MM.1S (cell line): ENCODE measurements at regions not wholly inside any gene's neighbourhood (a gene's known extent, or its start where the extent isn't known, plus 50 kb on each side); places are given as distances from the start of the nearest gene placed in this dataset.

Experiments
- DNase-seq: peaks from one replicate; pipeline ENCODE4 v3.0.0-alpha.2; 2015
- H2AFZ ChIP-seq: fragments of 300-600 bp; sonication (generic); 2 replicates; pipeline ENCODE4 v1.6.0; 2016; ENCODE audit warnings: antibody characterized with exemption, low read length
- H3F3A ChIP-seq: fragments of 300-600 bp; sonication (generic); 2 replicates; pipeline ENCODE4 v1.6.1; 2016; ENCODE audit warnings: mild to moderate bottlenecking, antibody characterized with exemption, low read length, moderate library complexity, mixed read lengths; ENCODE audit not compliant: insufficient read depth
- H3K27ac ChIP-seq: fragments of 300-600 bp; sonication (generic); 2 replicates; pipeline ENCODE4 v1.5.1; 2016; ENCODE audit warnings: mild to moderate bottlenecking, low read length
- H3K27me3 ChIP-seq: fragments of 300-600 bp; sonication (generic); replicated peaks from 2 replicates; pipeline ENCODE4 v1.6.0; 2016; ENCODE audit warnings: low read length; ENCODE audit not compliant: insufficient read depth
- H3K36me3 ChIP-seq: fragments of 300-600 bp; sonication (generic); replicated peaks from 2 replicates; pipeline ENCODE4 v1.6.1; 2016; ENCODE audit warnings: mild to moderate bottlenecking, low read length, mixed read lengths; ENCODE audit not compliant: insufficient read depth
- H3K4me1 ChIP-seq: fragments of 300-600 bp; sonication (generic); 2 replicates; pipeline ENCODE4 v1.6.1; 2016; ENCODE audit warnings: low read length, mixed read lengths
- H3K4me2 ChIP-seq: fragments of 300-600 bp; sonication (generic); 2 replicates; pipeline ENCODE4 v1.6.0; 2016; ENCODE audit warnings: low read depth, low read length
- H3K4me3 ChIP-seq: fragments of 300-600 bp; sonication (generic); 2 replicates; pipeline ENCODE4 v1.5.1; 2016; ENCODE audit warnings: low read length, mixed read lengths
- H3K79me2 ChIP-seq: fragments of 300-600 bp; sonication (generic); 2 replicates; pipeline ENCODE4 v1.6.1; 2016; ENCODE audit warnings: mixed run types, low read length, mixed read lengths
- H3K9ac ChIP-seq: fragments of 300-600 bp; sonication (generic); 2 replicates; pipeline ENCODE4 v1.6.1; 2016; ENCODE audit warnings: low read length, mixed read lengths
- H3K9me2 ChIP-seq: fragments of 300-600 bp; sonication (generic); replicated peaks from 2 replicates; pipeline ENCODE4 v1.6.1; 2016; ENCODE audit warnings: mild to moderate bottlenecking, low read length, mixed read lengths; ENCODE audit not compliant: insufficient read depth
- H3K9me3 ChIP-seq: fragments of 300-600 bp; sonication (generic); replicated peaks from 2 replicates; pipeline ENCODE4 v1.6.1; 2016; ENCODE audit warnings: mild to moderate bottlenecking, low read length, mixed read lengths; ENCODE audit not compliant: insufficient read depth
- H4K20me1 ChIP-seq: fragments of 300-600 bp; sonication (generic); 2 replicates; pipeline ENCODE4 v1.6.1; 2016; ENCODE audit warnings: mild to moderate bottlenecking, low read length, moderate library complexity, mixed read lengths; ENCODE audit not compliant: insufficient read depth
- EZH2 ChIP-seq: fragments of 300-600 bp; sonication (generic); optimal IDR thresholded peaks from 2 replicates; pipeline ENCODE3; 2017; ENCODE audit warnings: low read depth, mild to moderate bottlenecking, antibody characterized with exemption, low read length, mixed read lengths
- EZH2phosphoT487 ChIP-seq: fragments of 300-600 bp; sonication (generic); IDR thresholded peaks from 2 replicates; pipeline ENCODE4 v1.6.1; 2018; ENCODE audit warnings: antibody characterized with exemption, low read length
- TF ChIP-seq, protein P1 (sequence below): fragments of 300-600 bp; sonication (generic); IDR thresholded peaks from 2 replicates; pipeline ENCODE4 v1.5.1; 2016; ENCODE audit warnings: antibody characterized with exemption, low read length, mixed read lengths

- no peaks in the 10 kb centered on the region for H4K20me1 ChIP-seq
- H3F3A ChIP-seq: no peaks in the 10 kb centered on the region
- no peaks in the 10 kb centered on the region for H3K9me3 ChIP-seq
- no peaks in the 10 kb centered on the region for H3K4me1 ChIP-seq
- no peak overlapping the region for H3K4me2 ChIP-seq
- no peaks in the 10 kb centered on the region for H3K27me3 ChIP-seq
- no peak for TF ChIP-seq EZH2phosphoT487
- TF ChIP-seq EZH2: no peak
- TF ChIP-seq, protein P1, sequence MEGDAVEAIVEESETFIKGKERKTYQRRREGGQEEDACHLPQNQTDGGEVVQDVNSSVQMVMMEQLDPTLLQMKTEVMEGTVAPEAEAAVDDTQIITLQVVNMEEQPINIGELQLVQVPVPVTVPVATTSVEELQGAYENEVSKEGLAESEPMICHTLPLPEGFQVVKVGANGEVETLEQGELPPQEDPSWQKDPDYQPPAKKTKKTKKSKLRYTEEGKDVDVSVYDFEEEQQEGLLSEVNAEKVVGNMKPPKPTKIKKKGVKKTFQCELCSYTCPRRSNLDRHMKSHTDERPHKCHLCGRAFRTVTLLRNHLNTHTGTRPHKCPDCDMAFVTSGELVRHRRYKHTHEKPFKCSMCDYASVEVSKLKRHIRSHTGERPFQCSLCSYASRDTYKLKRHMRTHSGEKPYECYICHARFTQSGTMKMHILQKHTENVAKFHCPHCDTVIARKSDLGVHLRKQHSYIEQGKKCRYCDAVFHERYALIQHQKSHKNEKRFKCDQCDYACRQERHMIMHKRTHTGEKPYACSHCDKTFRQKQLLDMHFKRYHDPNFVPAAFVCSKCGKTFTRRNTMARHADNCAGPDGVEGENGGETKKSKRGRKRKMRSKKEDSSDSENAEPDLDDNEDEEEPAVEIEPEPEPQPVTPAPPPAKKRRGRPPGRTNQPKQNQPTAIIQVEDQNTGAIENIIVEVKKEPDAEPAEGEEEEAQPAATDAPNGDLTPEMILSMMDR: no peak
- H3K27ac ChIP-seq: no peak overlapping the region
- no peaks in the 10 kb centered on the region for H3K79me2 ChIP-seq
- no peak overlapping the region for H2AFZ ChIP-seq
- no peaks in the 10 kb centered on the region for H3K36me3 ChIP-seq
- no peak overlapping the region for H3K9ac ChIP-seq
- no peaks in the 10 kb centered on the region for H3K9me2 ChIP-seq
- no peak overlapping the region for H3K4me3 ChIP-seq
- DNase-seq: no peak
These were observed 402.7 kb upstream of the SEL1L start for GRCh38 chr14:81936348-81936747.

DNA sequence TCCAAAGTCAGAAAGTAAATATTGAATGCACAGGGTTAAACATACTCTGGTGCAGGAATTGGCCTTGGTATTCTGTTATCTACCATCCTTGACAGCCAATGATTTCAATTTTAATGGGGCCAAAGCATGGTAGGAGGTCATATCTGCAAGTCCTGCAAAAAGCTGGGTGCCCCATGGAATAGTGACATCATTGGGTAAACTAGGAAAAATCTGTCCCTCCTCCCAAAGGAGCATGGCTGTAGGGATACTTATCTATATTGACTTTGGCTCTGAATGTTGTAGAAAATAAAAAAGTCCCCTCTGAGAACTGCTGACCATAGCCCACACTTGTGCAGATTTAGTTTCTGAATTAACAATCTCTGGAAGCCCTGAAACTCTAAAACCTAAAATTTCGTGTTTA, 403.2 kb upstream of the SEL1L start:
- Histone ChIP-seq H3K4me2 (no peak overlapping the region), H3K9me2 (no peaks in the 10 kb centered on the region), H3K4me1 (no peaks in the 10 kb centered on the region), H3K27me3 (no peaks in the 10 kb centered on the region), H3K9me3 (no peaks in the 10 kb centered on the region), H3K9ac (no peak overlapping the region), H3K27ac (no peak overlapping the region), H3K36me3 (no peaks in the 10 kb centered on the region), H2AFZ (no peak overlapping the region), H4K20me1 (no peaks in the 10 kb centered on the region), H3F3A (no peaks in the 10 kb centered on the region), H3K4me3 (no peak overlapping the region), H3K79me2 (no peaks in the 10 kb centered on the region)
- DNase-seq: no peak
- TF ChIP-seq, protein P1: no peak
- TF ChIP-seq EZH2phosphoT487 (no peak), EZH2 (no peak)

DNA sequence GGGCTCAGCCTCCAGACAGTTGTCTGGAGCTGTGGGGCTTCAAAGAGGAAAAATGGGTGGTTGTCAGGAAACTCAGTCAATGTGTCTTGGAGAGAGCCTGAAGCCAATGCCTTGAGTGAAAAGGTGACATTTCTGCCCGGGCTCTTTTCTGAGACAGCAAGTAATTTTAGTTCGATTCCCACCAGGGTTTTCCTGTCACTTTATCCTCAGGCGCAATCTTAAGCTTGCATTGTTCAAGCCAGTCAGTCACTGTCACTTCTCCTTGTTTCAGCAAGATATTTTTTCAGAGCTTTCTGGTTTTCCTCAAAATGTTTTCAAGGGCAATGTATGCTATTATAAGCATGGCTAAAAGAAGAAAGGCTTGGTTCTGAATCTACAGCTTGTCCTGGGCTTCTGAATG, 404.7 kb upstream of the SEL1L start:
- H3K4me3 ChIP-seq: no peak overlapping the region
- no peaks in the 10 kb centered on the region for H4K20me1 ChIP-seq
- H3K36me3 ChIP-seq: no peaks in the 10 kb centered on the region
- no peaks in the 10 kb centered on the region for H3K79me2 ChIP-seq
- no peak overlapping the region for H2AFZ ChIP-seq
- H3K27me3 ChIP-seq: no peaks in the 10 kb centered on the region
- no peak for TF ChIP-seq EZH2phosphoT487
- H3F3A ChIP-seq: no peaks in the 10 kb centered on the region
- H3K9me2 ChIP-seq: no peaks in the 10 kb centered on the region
- no peak for DNase-seq
- H3K27ac ChIP-seq: no peak overlapping the region
- H3K4me1 ChIP-seq: no peaks in the 10 kb centered on the region
- H3K4me2 ChIP-seq: no peak overlapping the region
- no peaks in the 10 kb centered on the region for H3K9me3 ChIP-seq
- H3K9ac ChIP-seq: no peak overlapping the region

- Histone ChIP-seq H3K4me3 (no peak overlapping the region), H3K4me1 (no peaks in the 10 kb centered on the region), H3K27me3 (no peaks in the 10 kb centered on the region), H3F3A (no peaks in the 10 kb centered on the region), H2AFZ (no peak overlapping the region), H3K9me2 (no peaks in the 10 kb centered on the region), H3K79me2 (no peaks in the 10 kb centered on the region), H3K9ac (no peak overlapping the region), H3K27ac (no peak overlapping the region), H3K4me2 (no peak overlapping the region), H3K36me3 (no peaks in the 10 kb centered on the region), H3K9me3 (no peaks in the 10 kb centered on the region), H4K20me1 (no peaks in the 10 kb centered on the region)
- TF ChIP-seq, protein P1: no peak
- TF ChIP-seq EZH2phosphoT487 (no peak), EZH2 (no peak)
- DNase-seq: no peak
These were observed 407.0 kb upstream of the SEL1L start for GRCh38 chr14:81940651-81941050.
